Keratinocyte (primary cell): ENCODE measurements at regions not wholly inside any gene's neighbourhood (a gene's known extent, or its start where the extent isn't known, plus 50 kb on each side); places are given as distances from the start of the nearest gene placed in this dataset.

Experiments
- EZH2 ChIP-seq: IDR thresholded peaks from one replicate; pipeline ENCODE4 v1.6.1; 2012; ENCODE audit warnings: inconsistent platforms, mild to moderate bottlenecking, low read length, moderate library complexity
- TF ChIP-seq, protein P1 (sequence below), 3 experiments: IDR thresholded peaks in 1 of 3; conservative IDR thresholded peaks in 1 of 3; optimal IDR thresholded peaks in 1 of 3; 2 replicates in 2 of 3; 3 replicates in 1 of 3; pipeline versions ENCODE3 to v1.5.1; 2011; ENCODE audit warnings: low read length in 3 of 3, mild to moderate bottlenecking in 3 of 3, moderate library complexity in 2 of 3, control low read depth in 1 of 3, inconsistent platforms in 1 of 3; ENCODE audit not compliant: insufficient read depth in 2 of 3; ENCODE audit errors: extremely low read depth in 1 of 3

DNA sequence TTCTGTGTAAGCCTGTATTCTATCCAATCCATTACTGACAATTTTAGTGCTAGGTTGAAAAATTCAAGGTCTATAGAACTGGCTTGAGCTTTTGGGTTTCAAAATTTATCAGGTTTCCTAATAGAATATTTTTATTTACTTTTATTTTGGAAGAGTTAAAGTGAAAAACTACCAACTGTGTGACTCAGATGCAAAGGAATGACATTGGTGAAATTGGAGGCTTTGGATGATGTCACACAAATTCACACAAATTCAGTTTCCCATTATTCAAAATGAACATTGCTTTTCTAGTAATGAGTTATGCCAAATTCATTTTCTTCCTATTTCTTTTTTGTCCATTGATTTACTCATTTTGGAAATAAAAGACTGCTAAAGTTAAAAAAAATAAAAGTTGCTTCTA lies 186.9 kb downstream of the ALX1 start:
- TF ChIP-seq, protein P1, sequence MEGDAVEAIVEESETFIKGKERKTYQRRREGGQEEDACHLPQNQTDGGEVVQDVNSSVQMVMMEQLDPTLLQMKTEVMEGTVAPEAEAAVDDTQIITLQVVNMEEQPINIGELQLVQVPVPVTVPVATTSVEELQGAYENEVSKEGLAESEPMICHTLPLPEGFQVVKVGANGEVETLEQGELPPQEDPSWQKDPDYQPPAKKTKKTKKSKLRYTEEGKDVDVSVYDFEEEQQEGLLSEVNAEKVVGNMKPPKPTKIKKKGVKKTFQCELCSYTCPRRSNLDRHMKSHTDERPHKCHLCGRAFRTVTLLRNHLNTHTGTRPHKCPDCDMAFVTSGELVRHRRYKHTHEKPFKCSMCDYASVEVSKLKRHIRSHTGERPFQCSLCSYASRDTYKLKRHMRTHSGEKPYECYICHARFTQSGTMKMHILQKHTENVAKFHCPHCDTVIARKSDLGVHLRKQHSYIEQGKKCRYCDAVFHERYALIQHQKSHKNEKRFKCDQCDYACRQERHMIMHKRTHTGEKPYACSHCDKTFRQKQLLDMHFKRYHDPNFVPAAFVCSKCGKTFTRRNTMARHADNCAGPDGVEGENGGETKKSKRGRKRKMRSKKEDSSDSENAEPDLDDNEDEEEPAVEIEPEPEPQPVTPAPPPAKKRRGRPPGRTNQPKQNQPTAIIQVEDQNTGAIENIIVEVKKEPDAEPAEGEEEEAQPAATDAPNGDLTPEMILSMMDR (optimal IDR thresholded peaks at IDR 0.05 in 1 of 3, IDR thresholded peaks at IDR 0.05 in 1 of 3, conservative IDR thresholded peaks at IDR 0.05 in 1 of 3; ENCODE audit: extremely low read depth in 1 of 3, insufficient read depth in 2 of 3, low read length in 3 of 3) = no peak
- TF ChIP-seq EZH2 = no peak
